ENCODE measurements at regions not wholly inside any gene's neighbourhood (a gene's known extent, or its start where the extent isn't known, plus 50 kb on each side); places are given as distances from the start of the nearest gene placed in this dataset.

GRCh38 chr20:39873286-39873685 is 815.8 kb downstream of the MAFB start:
- no peak for ATAC-seq (ENCODE audit: low read depth in 2 of 2)
- peaks cover 0 to 7% (median 0%) of the 10 kb centered on the region in 7 donors for H3K9me3 Mint-ChIP-seq

GRCh38 chr20:39871013-39871412 is 818.0 kb downstream of the MAFB start:
- H3K4me1 Mint-ChIP-seq = no peaks in the 10 kb centered on the region
- H3K9me3 Mint-ChIP-seq = peaks cover 0 to 9% (median 0%) of the 10 kb centered on the region in 7 donors
- H3K36me3 Mint-ChIP-seq = no peaks in the 10 kb centered on the region
- no peak for ATAC-seq (ENCODE audit: low read depth in 2 of 2)
- Histone ChIP-seq H3K27me3 (ENCODE audit: control insufficient read depth, insufficient read depth, low read length) (no peaks in the 10 kb centered on the region), H3K4me3 (ENCODE audit: low read depth, low read length) (no peak overlapping the region), H3K27ac (ENCODE audit: insufficient read depth, low read length, poor library complexity, severe bottlenecking) (no peak overlapping the region), H3K4me1 (ENCODE audit: control insufficient read depth, insufficient read depth, low read length, poor library complexity, severe bottlenecking) (no peaks in the 10 kb centered on the region), H3K9me3 (ENCODE audit: control insufficient read depth in 2 of 2, low read length in 2 of 2) (no peaks in the 10 kb centered on the region), H3K36me3 (ENCODE audit: control insufficient read depth, insufficient read depth, low read length) (no peaks in the 10 kb centered on the region)
- no peak overlapping the region for H3K4me3 Mint-ChIP-seq
- H3K27me3 Mint-ChIP-seq = no peaks in the 10 kb centered on the region
- no peak for DNase-seq
- no peak overlapping the region for H3K27ac Mint-ChIP-seq

More at GRCh38 chr20:39873286-39873685, 815.8 kb downstream of the MAFB start:
- no peaks in the 10 kb centered on the region for H3K36me3 ChIP-seq (ENCODE audit: control insufficient read depth, insufficient read depth, low read length)
- H3K36me3 Mint-ChIP-seq = no peaks in the 10 kb centered on the region
- no peaks in the 10 kb centered on the region for H3K4me1 ChIP-seq (ENCODE audit: control insufficient read depth, insufficient read depth, low read length, poor library complexity, severe bottlenecking)
- no peaks in the 10 kb centered on the region for H3K27me3 Mint-ChIP-seq
- H3K27me3 ChIP-seq (ENCODE audit: control insufficient read depth, insufficient read depth, low read length) = no peaks in the 10 kb centered on the region
- no peak overlapping the region for H3K4me3 Mint-ChIP-seq
- H3K4me3 ChIP-seq (ENCODE audit: low read depth, low read length) = no peak overlapping the region
- DNase-seq = no peak
- H3K27ac Mint-ChIP-seq = no peak overlapping the region
- no peaks in the 10 kb centered on the region for H3K4me1 Mint-ChIP-seq
- no peak overlapping the region for H3K27ac ChIP-seq (ENCODE audit: insufficient read depth, low read length, poor library complexity, severe bottlenecking)
- no peaks in the 10 kb centered on the region for H3K9me3 ChIP-seq (ENCODE audit: control insufficient read depth in 2 of 2, low read length in 2 of 2)

DNA sequence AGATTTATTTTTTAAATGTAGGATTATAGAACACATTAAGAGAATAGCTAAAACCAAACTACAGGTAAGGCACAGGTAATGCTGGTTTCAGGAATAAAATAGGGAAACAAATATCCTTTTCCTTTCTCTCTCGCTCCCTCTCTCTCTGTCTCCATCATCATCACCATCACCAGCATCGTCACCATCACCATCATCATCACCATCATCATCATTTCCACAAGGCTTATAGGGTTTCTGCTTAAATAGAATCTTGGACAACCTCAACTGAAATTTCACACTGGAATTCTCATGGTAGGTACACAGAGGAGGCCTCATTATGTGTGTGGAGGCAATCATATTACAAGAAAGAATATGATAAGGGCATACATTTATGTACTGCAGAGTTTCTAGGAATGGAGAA is 823.6 kb downstream of the MAFB start:
- Histone ChIP-seq H3K27me3 (ENCODE audit: control insufficient read depth, insufficient read depth, low read length) (no peaks in the 10 kb centered on the region), H3K4me1 (ENCODE audit: control insufficient read depth, insufficient read depth, low read length, poor library complexity, severe bottlenecking) (no peaks in the 10 kb centered on the region), H3K36me3 (ENCODE audit: control insufficient read depth, insufficient read depth, low read length) (no peaks in the 10 kb centered on the region), H3K4me3 (ENCODE audit: low read depth, low read length) (no peak overlapping the region), H3K9me3 (ENCODE audit: control insufficient read depth in 2 of 2, low read length in 2 of 2) (no peaks in the 10 kb centered on the region), H3K27ac (ENCODE audit: insufficient read depth, low read length, poor library complexity, severe bottlenecking) (no peak overlapping the region)
- peaks cover 0 to 11% (median 0%) of the 10 kb centered on the region in 7 donors for H3K9me3 Mint-ChIP-seq
- DNase-seq (no peak), ATAC-seq (ENCODE audit: low read depth in 2 of 2) (no peak)
- no peaks in the 10 kb centered on the region for H3K4me1 Mint-ChIP-seq
- H3K4me3 Mint-ChIP-seq = no peak overlapping the region
- no peak overlapping the region for H3K27ac Mint-ChIP-seq
- H3K27me3 Mint-ChIP-seq = no peaks in the 10 kb centered on the region
- no peaks in the 10 kb centered on the region for H3K36me3 Mint-ChIP-seq

DNA sequence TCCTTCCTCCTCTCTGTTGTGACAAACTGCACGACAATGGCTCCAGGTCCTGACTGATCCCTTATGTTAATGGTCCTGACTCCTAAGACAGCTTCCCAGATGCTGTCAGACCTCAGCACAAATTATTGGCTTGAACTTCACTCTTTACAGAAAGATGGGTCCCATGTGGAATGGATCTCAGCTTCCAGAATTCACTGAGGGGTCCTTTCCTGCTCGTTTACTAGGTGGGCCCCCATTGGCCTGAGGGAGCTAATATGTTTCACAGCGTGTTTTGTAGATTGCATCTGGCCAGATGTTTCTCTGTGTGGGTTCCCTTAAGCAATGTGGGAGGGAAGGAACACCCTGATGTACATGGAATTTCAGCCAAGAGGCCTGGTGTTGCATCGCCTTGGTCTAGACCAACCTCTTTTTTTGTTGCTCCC is 826.6 kb downstream of the MAFB start:
- Histone ChIP-seq H3K4me3 (ENCODE audit: low read depth, low read length) (no peak overlapping the region), H3K36me3 (ENCODE audit: control insufficient read depth, insufficient read depth, low read length) (no peaks in the 10 kb centered on the region), H3K9me3 (ENCODE audit: control insufficient read depth in 2 of 2, low read length in 2 of 2) (no peaks in the 10 kb centered on the region), H3K27ac (ENCODE audit: insufficient read depth, low read length, poor library complexity, severe bottlenecking) (no peak overlapping the region), H3K27me3 (ENCODE audit: control insufficient read depth, insufficient read depth, low read length) (no peaks in the 10 kb centered on the region), H3K4me1 (ENCODE audit: control insufficient read depth, insufficient read depth, low read length, poor library complexity, severe bottlenecking) (no peaks in the 10 kb centered on the region)
- H3K4me3 Mint-ChIP-seq = no peak overlapping the region
- no peaks in the 10 kb centered on the region for H3K4me1 Mint-ChIP-seq
- no peak overlapping the region for H3K27ac Mint-ChIP-seq
- DNase-seq = no peak
- H3K36me3 Mint-ChIP-seq = no peaks in the 10 kb centered on the region
- no peak for ATAC-seq (ENCODE audit: low read depth in 2 of 2)
- no peaks in the 10 kb centered on the region for H3K27me3 Mint-ChIP-seq
- H3K9me3 Mint-ChIP-seq = peaks cover 0 to 11% (median 1%) of the 10 kb centered on the region in 7 donors

- Mint-ChIP-seq H3K27me3 (no peaks in the 10 kb centered on the region), H3K9me3 (peaks cover 0 to 11% (median 1%) of the 10 kb centered on the region in 7 donors), H3K4me3 (no peak overlapping the region), H3K4me1 (no peaks in the 10 kb centered on the region), H3K36me3 (no peaks in the 10 kb centered on the region), H3K27ac (no peak overlapping the region)
- Histone ChIP-seq H3K27ac (ENCODE audit: insufficient read depth, low read length, poor library complexity, severe bottlenecking) (no peak overlapping the region), H3K4me1 (ENCODE audit: control insufficient read depth, insufficient read depth, low read length, poor library complexity, severe bottlenecking) (no peaks in the 10 kb centered on the region), H3K4me3 (ENCODE audit: low read depth, low read length) (no peak overlapping the region), H3K36me3 (ENCODE audit: control insufficient read depth, insufficient read depth, low read length) (no peaks in the 10 kb centered on the region), H3K27me3 (ENCODE audit: control insufficient read depth, insufficient read depth, low read length) (no peaks in the 10 kb centered on the region), H3K9me3 (ENCODE audit: control insufficient read depth in 2 of 2, low read length in 2 of 2) (no peaks in the 10 kb centered on the region)
- no peak for DNase-seq
- no peak for ATAC-seq (ENCODE audit: low read depth in 2 of 2)
These were observed 827.7 kb downstream of the MAFB start for GRCh38 chr20:39861381-39861780.

GRCh38 chr20:39857835-39858234 is 831.2 kb downstream of the MAFB start:
- ATAC-seq (ENCODE audit: low read depth in 2 of 2) (no peak), DNase-seq (no peak)
- Mint-ChIP-seq H3K4me3 (no peak overlapping the region), H3K27me3 (no peaks in the 10 kb centered on the region), H3K36me3 (no peaks in the 10 kb centered on the region), H3K4me1 (no peaks in the 10 kb centered on the region), H3K9me3 (peaks cover 0 to 9% (median 0%) of the 10 kb centered on the region in 7 donors), H3K27ac (no peak overlapping the region)
- no peaks in the 10 kb centered on the region for H3K27me3 ChIP-seq (ENCODE audit: control insufficient read depth, insufficient read depth, low read length)
- H3K36me3 ChIP-seq (ENCODE audit: control insufficient read depth, insufficient read depth, low read length) = no peaks in the 10 kb centered on the region
- no peak overlapping the region for H3K4me3 ChIP-seq (ENCODE audit: low read depth, low read length)
- H3K4me1 ChIP-seq (ENCODE audit: control insufficient read depth, insufficient read depth, low read length, poor library complexity, severe bottlenecking) = no peaks in the 10 kb centered on the region
- no peak overlapping the region for H3K27ac ChIP-seq (ENCODE audit: insufficient read depth, low read length, poor library complexity, severe bottlenecking)
- no peaks in the 10 kb centered on the region for H3K9me3 ChIP-seq (ENCODE audit: control insufficient read depth in 2 of 2, low read length in 2 of 2)

- Mint-ChIP-seq H3K36me3 (no peaks in the 10 kb centered on the region), H3K27ac (no peak overlapping the region), H3K4me1 (no peaks in the 10 kb centered on the region), H3K4me3 (no peak overlapping the region), H3K27me3 (no peaks in the 10 kb centered on the region), H3K9me3 (peaks cover 0 to 6% (median 0%) of the 10 kb centered on the region in 7 donors)
- Histone ChIP-seq H3K27ac (ENCODE audit: insufficient read depth, low read length, poor library complexity, severe bottlenecking) (no peak overlapping the region), H3K9me3 (ENCODE audit: control insufficient read depth in 2 of 2, low read length in 2 of 2) (no peaks in the 10 kb centered on the region), H3K27me3 (ENCODE audit: control insufficient read depth, insufficient read depth, low read length) (no peaks in the 10 kb centered on the region), H3K36me3 (ENCODE audit: control insufficient read depth, insufficient read depth, low read length) (no peaks in the 10 kb centered on the region), H3K4me3 (ENCODE audit: low read depth, low read length) (no peak overlapping the region), H3K4me1 (ENCODE audit: control insufficient read depth, insufficient read depth, low read length, poor library complexity, severe bottlenecking) (no peaks in the 10 kb centered on the region)
- DNase-seq (no peak), ATAC-seq (ENCODE audit: low read depth in 2 of 2) (no peak)
These were observed 831.8 kb downstream of the MAFB start for GRCh38 chr20:39857187-39857586.

- Mint-ChIP-seq H3K27me3 (no peaks in the 10 kb centered on the region), H3K36me3 (no peaks in the 10 kb centered on the region), H3K4me1 (no peaks in the 10 kb centered on the region), H3K4me3 (no peak overlapping the region), H3K27ac (no peak overlapping the region), H3K9me3 (peaks cover 0 to 4% (median 0%) of the 10 kb centered on the region in 7 donors)
- Histone ChIP-seq H3K4me1 (ENCODE audit: control insufficient read depth, insufficient read depth, low read length, poor library complexity, severe bottlenecking) (no peaks in the 10 kb centered on the region), H3K9me3 (ENCODE audit: control insufficient read depth in 2 of 2, low read length in 2 of 2) (no peaks in the 10 kb centered on the region), H3K36me3 (ENCODE audit: control insufficient read depth, insufficient read depth, low read length) (no peaks in the 10 kb centered on the region), H3K27me3 (ENCODE audit: control insufficient read depth, insufficient read depth, low read length) (no peaks in the 10 kb centered on the region), H3K4me3 (ENCODE audit: low read depth, low read length) (no peak overlapping the region), H3K27ac (ENCODE audit: insufficient read depth, low read length, poor library complexity, severe bottlenecking) (no peak overlapping the region)
- DNase-seq (no peak), ATAC-seq (ENCODE audit: low read depth in 2 of 2) (no peak)
These were observed 833.2 kb downstream of the MAFB start for GRCh38 chr20:39855799-39856198.

All from CD4-positive, CD25-positive, alpha-beta regulatory T cell (primary cell).